GM19240 (cell line): ENCODE measurements at regions not wholly inside any gene's neighbourhood (a gene's known extent, or its start where the extent isn't known, plus 50 kb on each side); places are given as distances from the start of the nearest gene placed in this dataset.
"Not testable (repeated sequence)": the region's sequence is repeated elsewhere in the genome, so short reads cannot be mapped to it uniquely, and the experiment has no call there.

Experiments used
- DNase-seq: peaks from one replicate; pipeline ENCODE4 v3.0.0; 2011; ENCODE audit warnings: low spot score; ENCODE audit not compliant: insufficient read length

GRCh38 chr10:63077800-63078199 lies 55.3 kb upstream of the NRBF2 start:
- DNase-seq, result no peak

GRCh38 chr10:63072951-63073350 lies 60.2 kb upstream of the NRBF2 start:
- DNase-seq, result no peak

- DNase-seq, result no peak
Measured at GRCh38 chr10:63071145-63071544, 62.0 kb upstream of the NRBF2 start.

DNA sequence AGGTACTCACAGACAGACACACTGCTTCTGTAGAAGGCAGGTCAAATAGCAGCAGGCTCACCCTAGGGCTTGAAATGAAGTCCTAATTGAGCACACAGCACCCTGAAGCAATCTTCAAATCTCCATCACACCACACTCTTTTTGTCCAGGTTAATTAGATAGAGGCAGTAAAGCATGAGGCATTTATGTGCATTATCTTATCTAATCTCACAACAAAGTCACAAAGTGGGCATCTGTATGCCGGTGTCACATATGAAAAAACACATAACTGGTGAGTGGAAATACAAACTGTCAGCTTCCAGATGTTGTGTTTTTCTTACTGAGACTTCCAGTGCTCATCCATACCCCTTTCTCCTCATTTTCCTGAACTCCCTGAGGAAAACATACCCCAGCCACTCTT lies 63.8 kb upstream of the NRBF2 start:
- DNase-seq, result no peak

DNA sequence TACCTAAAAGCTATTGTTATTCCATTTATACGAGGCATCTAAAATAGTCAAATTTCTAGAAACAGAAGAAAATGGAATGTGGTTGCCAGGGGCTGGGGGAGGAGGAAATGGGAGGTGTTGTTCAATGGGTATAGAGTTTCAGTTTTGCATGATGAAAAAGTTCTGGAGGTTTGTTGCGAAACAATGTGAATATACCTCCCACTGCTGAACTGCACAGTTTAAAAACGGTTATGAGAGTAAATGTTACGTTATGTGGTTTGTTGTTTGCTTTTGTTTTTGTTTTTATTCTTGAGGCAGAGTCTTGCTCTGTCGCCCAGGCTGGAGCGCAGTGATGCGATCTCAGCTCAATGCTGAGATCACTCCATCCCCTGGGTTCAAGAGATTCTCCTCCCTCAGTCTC lies 64.9 kb upstream of the NRBF2 start:
- DNase-seq, result no peak

- DNase-seq, result no peak
Measured at GRCh38 chr10:63066606-63067005, 66.5 kb upstream of the NRBF2 start.

- no peak for DNase-seq
Measured at GRCh38 chr10:63064706-63065105, 68.4 kb upstream of the NRBF2 start.

DNA sequence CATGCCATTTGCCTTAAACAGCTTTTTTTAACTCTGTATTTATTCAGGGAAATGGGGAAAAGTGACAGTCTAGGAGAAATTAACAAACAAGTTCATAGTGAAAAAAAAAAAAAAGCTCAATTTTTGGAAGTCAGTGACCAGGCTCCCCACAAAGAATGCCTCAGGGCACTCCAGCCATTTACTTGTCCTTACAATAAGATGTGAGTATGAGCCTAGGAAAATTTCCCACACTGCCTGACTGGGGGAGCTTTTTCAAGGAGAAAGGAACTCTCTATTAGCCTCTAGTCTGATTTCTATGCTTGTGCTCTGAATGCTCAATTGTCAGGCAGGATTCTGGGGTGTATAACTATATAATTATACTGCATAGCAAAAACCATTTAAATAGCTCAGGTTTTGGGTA lies 74.9 kb upstream of the NRBF2 start:
- DNase-seq, result no peak

- DNase-seq, result no peak
Measured at GRCh38 chr10:63057509-63057908, 75.6 kb upstream of the NRBF2 start.

DNA sequence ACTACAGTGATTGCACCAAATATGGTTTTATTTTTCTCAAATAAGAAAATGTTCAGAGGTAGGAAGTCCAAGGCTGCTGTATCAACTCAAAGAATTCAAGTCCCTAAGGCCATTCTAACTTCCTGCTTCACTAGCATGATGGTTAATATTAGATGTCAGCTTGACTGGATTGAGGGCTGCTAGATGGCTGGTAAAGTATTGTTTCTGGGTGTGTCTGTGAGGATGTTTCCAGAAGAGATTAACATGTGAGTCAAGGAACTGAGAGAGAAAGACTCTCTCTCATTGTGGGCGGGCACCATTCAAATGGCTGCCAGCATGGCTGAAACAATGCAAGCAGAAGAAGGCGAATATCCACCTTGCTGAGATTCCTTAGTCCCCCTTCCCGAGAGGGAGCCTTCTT lies 77.4 kb upstream of the NRBF2 start:
- DNase-seq, result no peak

DNA sequence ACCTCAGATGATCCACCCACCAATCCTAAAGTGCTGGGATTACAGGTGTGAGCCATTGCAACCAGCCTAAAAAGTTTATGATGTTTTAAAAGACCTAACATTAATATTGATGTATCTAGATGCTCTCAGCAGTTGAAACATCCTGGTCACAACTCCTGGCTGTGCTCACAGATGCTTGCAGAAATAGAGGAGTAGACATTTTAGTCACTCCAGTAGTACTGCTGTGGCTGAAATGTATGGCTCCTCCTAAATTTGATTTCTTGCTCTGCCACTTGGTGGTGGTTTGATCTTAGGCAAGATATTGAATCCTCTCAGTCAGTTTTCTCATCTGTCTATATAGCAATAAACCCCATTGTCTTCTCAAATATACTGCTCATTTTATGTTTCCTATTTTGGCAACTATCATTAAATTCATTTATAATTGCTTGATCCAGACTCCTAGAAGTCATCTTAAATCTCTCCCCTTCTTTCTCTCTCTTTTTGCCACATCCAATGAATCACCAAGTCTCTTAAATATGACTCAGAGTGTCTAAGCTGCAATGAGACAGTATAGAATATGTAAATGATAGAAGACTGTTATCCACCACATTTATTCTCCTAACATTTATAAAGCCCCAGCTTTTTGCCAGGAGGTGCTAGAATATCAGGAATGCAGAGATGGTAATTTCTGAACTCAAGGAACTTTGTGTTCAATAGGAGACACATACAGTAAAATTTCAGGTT lies 78.1 kb upstream of the NRBF2 start:
- DNase-seq, result no peak

- DNase-seq, result no peak
Measured at GRCh38 chr10:63052083-63052482, 81.0 kb upstream of the NRBF2 start.

DNA sequence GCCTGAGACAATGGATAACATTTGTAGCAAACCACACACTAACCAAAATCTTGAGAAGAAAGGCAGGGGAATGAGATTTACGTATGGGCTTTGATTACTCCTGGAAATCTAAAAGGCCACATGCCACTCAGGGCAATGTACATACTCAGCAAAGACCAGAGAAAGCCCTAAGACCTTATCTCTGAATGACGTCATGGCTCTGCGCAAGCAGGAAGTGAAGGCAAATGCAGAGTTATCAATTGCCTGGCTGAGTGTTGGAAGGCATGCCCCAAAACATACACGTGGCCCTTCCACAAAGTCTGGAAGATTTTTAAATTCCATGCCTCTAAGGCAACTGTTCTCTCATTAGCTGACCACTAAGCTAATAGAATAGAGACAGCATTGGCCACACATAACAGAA lies 90.9 kb upstream of the NRBF2 start:
- no peak for DNase-seq

GRCh38 chr10:63033616-63034185 lies 99.4 kb upstream of the NRBF2 start:
- DNase-seq, result not testable (repeated sequence)

GRCh38 chr10:63030536-63030935 lies 102.6 kb upstream of the NRBF2 start:
- no peak for DNase-seq

DNA sequence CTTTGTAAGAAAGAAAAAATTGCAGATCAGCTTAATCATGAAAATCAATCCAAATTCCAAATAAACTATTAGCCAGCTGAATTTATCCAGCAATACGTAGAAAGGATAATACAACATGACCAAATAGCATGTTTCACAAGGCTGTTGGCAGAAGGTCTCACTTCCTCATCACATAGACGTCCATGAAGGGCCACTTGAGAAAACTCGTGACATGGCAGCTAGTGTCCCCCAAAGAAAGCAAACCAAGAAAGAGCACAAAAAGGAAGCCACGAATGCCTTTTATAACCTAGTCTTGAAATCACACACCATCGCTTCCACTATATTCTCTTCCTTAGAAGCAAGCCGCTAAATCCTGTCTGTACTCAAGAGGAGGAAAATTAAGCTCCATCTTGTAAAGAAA lies 105.6 kb upstream of the NRBF2 start:
- DNase-seq, result no peak

DNA sequence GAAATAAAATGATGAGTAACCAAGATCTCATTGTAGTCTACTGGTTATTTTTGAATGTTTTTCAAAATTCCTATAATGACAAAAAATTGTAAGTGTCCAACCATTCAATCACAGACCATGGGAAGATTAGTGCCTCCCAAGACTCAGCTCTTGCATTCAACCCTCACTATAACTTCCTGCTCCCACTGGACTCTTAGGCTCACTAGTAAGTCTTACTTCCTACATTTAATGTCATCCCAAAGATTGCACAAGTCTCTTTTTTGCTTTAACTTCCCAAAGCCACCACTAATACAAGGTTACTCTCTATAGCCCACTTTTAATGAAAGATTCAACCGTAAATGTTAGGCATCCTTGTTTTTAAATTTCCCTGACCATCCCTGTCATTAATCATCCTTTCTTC lies 111.9 kb upstream of the NRBF2 start:
- no peak for DNase-seq

- no peak for DNase-seq
Measured at GRCh38 chr10:63013755-63014154, 119.4 kb upstream of the NRBF2 start.

DNA sequence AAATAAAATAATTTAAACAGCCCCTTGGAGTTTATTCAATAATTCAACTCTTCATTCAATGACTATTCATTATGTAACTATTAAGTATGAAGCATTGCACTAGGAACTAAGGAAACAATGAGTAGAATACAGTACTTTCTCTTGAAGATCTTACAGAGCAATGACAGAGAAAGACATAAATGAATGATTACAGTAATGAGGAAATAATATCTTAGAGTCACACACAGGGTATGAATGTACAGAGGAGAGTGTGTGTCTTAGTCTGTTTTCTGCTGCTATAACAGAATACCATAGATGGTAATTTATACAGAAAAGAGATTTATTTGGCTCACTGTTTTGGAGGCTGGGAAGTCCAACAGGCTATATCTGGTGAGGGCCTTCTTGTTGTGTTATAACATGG lies 120.5 kb upstream of the NRBF2 start:
- no peak for DNase-seq

GRCh38 chr10:63010203-63010602 lies 122.9 kb upstream of the NRBF2 start:
- DNase-seq, result no peak

DNA sequence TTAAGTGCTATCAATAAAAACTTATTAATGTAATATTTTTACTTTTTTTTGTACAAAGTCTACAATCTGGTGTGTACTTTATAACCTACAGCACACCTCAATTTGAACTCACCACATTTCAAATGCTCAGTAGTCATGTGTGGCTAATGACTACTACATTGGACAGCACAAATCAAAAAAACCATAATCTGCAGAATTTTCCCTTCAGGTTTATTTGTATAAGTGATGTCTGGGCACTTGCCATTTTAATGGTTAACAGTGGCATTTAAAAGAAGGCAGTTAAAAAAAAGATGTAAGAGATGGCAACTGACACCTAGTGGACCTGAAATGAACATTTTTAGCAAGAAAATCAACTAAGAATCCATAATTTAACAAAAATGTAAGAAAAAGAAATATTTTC lies 124.6 kb upstream of the NRBF2 start:
- no peak for DNase-seq

DNA sequence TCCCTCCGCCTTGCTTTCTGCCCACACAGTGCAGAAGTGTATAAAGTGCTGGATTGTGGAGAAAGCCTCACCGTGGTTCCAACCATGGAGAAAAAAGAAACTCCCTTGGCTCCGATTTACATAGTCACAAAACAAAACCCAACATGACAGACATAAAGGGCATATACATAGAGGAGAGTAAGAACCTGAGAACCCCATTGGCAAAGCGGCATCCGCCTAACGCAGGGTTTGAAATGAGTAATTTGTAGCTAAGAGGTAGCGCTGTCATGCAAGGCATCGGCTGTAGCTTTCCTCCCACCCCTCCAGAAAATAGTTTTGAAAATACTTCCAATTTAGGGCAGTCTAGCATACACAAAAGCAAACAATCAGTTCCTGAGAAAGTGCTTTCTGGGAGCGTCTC lies 126.0 kb upstream of the NRBF2 start:
- DNase-seq, result no peak

GRCh38 chr10:63005246-63005645 lies 127.9 kb upstream of the NRBF2 start:
- no peak for DNase-seq
